ENCODE measurements at regions not wholly inside any gene's neighbourhood (a gene's known extent, or its start where the extent isn't known, plus 50 kb on each side); places are given as distances from the start of the nearest gene placed in this dataset.

GRCh38 chrX:39654952-39655351 lies 442.8 kb downstream of the BCOR start:
- Histone ChIP-seq H3K36me3 (ENCODE audit: control insufficient read depth, insufficient read depth, low read length) (no peaks in the 10 kb centered on the region), H2AK5ac (ENCODE audit: low read depth, low read length) (no peak overlapping the region), H4K20me1 (ENCODE audit: insufficient read depth, low read length) (no peaks in the 10 kb centered on the region), H2BK120ac (ENCODE audit: low read depth, low read length) (no peak overlapping the region), H2BK20ac (ENCODE audit: low read depth, low read length) (no peak overlapping the region), H3K4me1 (ENCODE audit: control insufficient read depth, insufficient read depth, low read length) (no peaks in the 10 kb centered on the region), H3K9me1 (ENCODE audit: insufficient read depth, low read length) (no peaks in the 10 kb centered on the region), H4K8ac (ENCODE audit: low read depth in 2 of 2, low read length in 2 of 2) (no peak overlapping the region), H3K4ac (ENCODE audit: low read depth, low read length) (no peak overlapping the region), H3K56ac (ENCODE audit: extremely low read depth, insufficient read depth, low read length) (no peak overlapping the region), H3K18ac (ENCODE audit: low read depth, low read length) (no peak overlapping the region), H3K9ac (ENCODE audit: low read depth, low read length) (no peak overlapping the region), H2AK9ac (replicated peaks; ENCODE audit: low read depth, low read length, poor library complexity) (no peak overlapping the region), H2AFZ (replicated peaks; ENCODE audit: low read length, poor library complexity) (no peak overlapping the region), H3K23ac (ENCODE audit: low read depth, low read length) (no peak overlapping the region), H3K4me3 (ENCODE audit: insufficient read depth, low read depth, low read length) (no peak overlapping the region), H3K9me3 (ENCODE audit: control insufficient read depth, insufficient read depth, low read length) (no peaks in the 10 kb centered on the region), H3K79me1 (ENCODE audit: low read depth in 1 of 2, low read length in 2 of 2) (no peaks in the 10 kb centered on the region), H3K27me3 (ENCODE audit: control insufficient read depth, insufficient read depth, low read length) (peaks cover 38% of the 10 kb centered on the region), H3K14ac (replicated peaks; ENCODE audit: low read depth, low read length) (no peak overlapping the region), H4K5ac (ENCODE audit: low read depth, low read length) (no peak overlapping the region), H2BK5ac (ENCODE audit: low read depth, low read length, poor library complexity, severe bottlenecking) (no peak overlapping the region), H3K27ac (ENCODE audit: insufficient read depth, low read length) (no peak overlapping the region), H2BK15ac (ENCODE audit: low read depth, low read length) (no peak overlapping the region), H3K4me2 (ENCODE audit: low read depth, low read length) (no peak overlapping the region), H4K91ac (ENCODE audit: insufficient read depth, low read depth, low read length) (no peak overlapping the region)
- dilution Hi-C loops (cut with HindIII; ENCODE audit: low sequenced_read_pairs, unreplicated experiment) (no loop called here), intact Hi-C loops (cut with micrococcal nuclease) (loop anchor here (10.0 kb wide), 2 partner anchors 440 to 510 kb away; partner anchors contain the start of gene BCOR), in situ Hi-C loops (cut with MboI; ENCODE audit: low sequenced_read_pairs) (no loop called here)
- no CpG with 5 or more reads among the region's 3 CpGs for WGBS, 2 experiments (ENCODE audit: extremely low coverage in 2 of 2, insufficient read length in 1 of 2)
- ATAC-seq (ENCODE audit: low read depth) = no peak
- DNase-seq = no peak
- ChIA-PET CTCF (no interaction called here), POLR2A (ENCODE audit: unreplicated experiment) (no interaction called here)
- TF ChIP-seq RFX5 (IDR thresholded peaks at IDR 0.05; ENCODE audit: low read depth, low read length) = no peak
- no peak for TF ChIP-seq MXI1 (IDR thresholded peaks at IDR 0.05; ENCODE audit: borderline replicate concordance, low read depth, low read length)
- TF ChIP-seq POLR2A (IDR thresholded peaks at IDR 0.05; ENCODE audit: low read depth, low read length) = no peak
- TF ChIP-seq RCOR1 (IDR thresholded peaks at IDR 0.05; ENCODE audit: insufficient replicate concordance, low read length) = no peak
- no peak for TF ChIP-seq MAZ (IDR thresholded peaks at IDR 0.05; ENCODE audit: borderline replicate concordance, low read depth, low read length)
- no TSS peak for BruUV-seq (replicated peaks)

Measured in IMR-90 (cell line).